Kidney tubule cell (primary cell): ENCODE measurements at regions not wholly inside any gene's neighbourhood (a gene's known extent, or its start where the extent isn't known, plus 50 kb on each side); places are given as distances from the start of the nearest gene placed in this dataset.
"Not testable (repeated sequence)": the region's sequence is repeated elsewhere in the genome, so short reads cannot be mapped to it uniquely, and the experiment has no call there.

Experiments used
- DNase-seq: peaks from one replicate; pipeline ENCODE4 v3.0.0-alpha.2; 2018; ENCODE audit warnings: low spot score

GRCh38 chr7:37546677-37547076 is 98.0 kb upstream of the ELMO1 start:
- DNase-seq, result no peak

GRCh38 chr7:37549076-37549931 is 100.6 kb upstream of the ELMO1 start:
- no peak for DNase-seq

GRCh38 chr7:37550426-37550825 is 101.8 kb upstream of the ELMO1 start:
- DNase-seq, result no peak

- DNase-seq, result no peak
Observed at GRCh38 chr7:37550872-37551271, 102.2 kb upstream of the ELMO1 start.

GRCh38 chr7:37552030-37552429 is 103.4 kb upstream of the ELMO1 start:
- no peak for DNase-seq

GRCh38 chr7:37552439-37552838 is 103.8 kb upstream of the ELMO1 start:
- not testable (repeated sequence) for DNase-seq

GRCh38 chr7:37555528-37555927 is 106.9 kb upstream of the ELMO1 start:
- DNase-seq, result no peak

- no peak for DNase-seq
Observed at GRCh38 chr7:37557571-37558209, 109.0 kb upstream of the ELMO1 start.

GRCh38 chr7:37558320-37559096 is 109.8 kb upstream of the ELMO1 start:
- DNase-seq, result no peak

- DNase-seq, result no peak
Observed at GRCh38 chr7:37570145-37570544, 113.4 kb upstream of the GPR141 start.

GRCh38 chr7:37571806-37572205 is 111.8 kb upstream of the GPR141 start:
- DNase-seq, result peak; percentile 88

GRCh38 chr7:37577412-37577811 is 106.2 kb upstream of the GPR141 start:
- DNase-seq, result peak; percentile 9

GRCh38 chr7:37577901-37578300 is 105.7 kb upstream of the GPR141 start:
- no peak for DNase-seq

- DNase-seq, result no peak
Observed at GRCh38 chr7:37578350-37578749, 105.2 kb upstream of the GPR141 start.

- no peak for DNase-seq
Observed at GRCh38 chr7:37580376-37580775, 103.2 kb upstream of the GPR141 start.

GRCh38 chr7:37584651-37585463 is 98.7 kb upstream of the GPR141 start:
- not testable (repeated sequence) for DNase-seq

GRCh38 chr7:37590824-37591223 is 92.7 kb upstream of the GPR141 start:
- DNase-seq, result no peak

- DNase-seq, result no peak
Observed at GRCh38 chr7:37592366-37592765, 91.2 kb upstream of the GPR141 start.

- no peak for DNase-seq
Observed at GRCh38 chr7:37594602-37595001, 89.0 kb upstream of the GPR141 start.

- DNase-seq, result no peak
Observed at GRCh38 chr7:37598824-37599223, 84.7 kb upstream of the GPR141 start.

- no peak for DNase-seq
Observed at GRCh38 chr7:37601321-37601720, 82.2 kb upstream of the GPR141 start.

- peak; percentile 8 for DNase-seq
Observed at GRCh38 chr7:37604078-37604477, 79.5 kb upstream of the GPR141 start.
